ENCODE measurements at regions not wholly inside any gene's neighbourhood (a gene's known extent, or its start where the extent isn't known, plus 50 kb on each side); places are given as distances from the start of the nearest gene placed in this dataset.

- Mint-ChIP-seq H3K27ac (no peak overlapping the region), H3K36me3 (ENCODE audit: low read depth) (no peaks in the 10 kb centered on the region), H3K4me1 (ENCODE audit: low read depth) (no peaks in the 10 kb centered on the region), H3K9me3 (peaks cover 1% of the 10 kb centered on the region), H3K27me3 (no peaks in the 10 kb centered on the region), H3K4me3 (no peak overlapping the region)
- intact Hi-C loops (cut with DNase I, micrococcal nuclease), result no loop called here
- DNase-seq, result no peak
- no peak for TF ChIP-seq CTCF (IDR thresholded peaks at IDR 0.05)
- H3K9me3 ChIP-seq (ENCODE audit: control insufficient read depth in 1 of 2, insufficient read depth in 1 of 2, low read length in 2 of 2), result no peaks in the 10 kb centered on the region
- no peaks in the 10 kb centered on the region for H3K4me1 ChIP-seq (ENCODE audit: insufficient read depth, low read length)
- ATAC-seq (ENCODE audit: poor library complexity), result no peak
- POLR2A ChIA-PET, result no interaction called here
- CTCF ChIA-PET, result no interaction called here
- H3K27ac ChIP-seq (ENCODE audit: low read depth in 1 of 2, low read length in 2 of 2), result no peak overlapping the region
- no peak overlapping the region for H3K4me3 ChIP-seq (ENCODE audit: low read length)
- H3K27me3 ChIP-seq (ENCODE audit: control insufficient read depth in 1 of 2, insufficient read depth in 2 of 2, low read length in 2 of 2), result no peaks in the 10 kb centered on the region
- H3K36me3 ChIP-seq (ENCODE audit: insufficient read depth, low read length), result no peaks in the 10 kb centered on the region
Measured at GRCh38 chr7:52061666-52062065, 745.1 kb upstream of the COBL start.

- CTCF ChIA-PET, result no interaction called here
- DNase-seq (no peak), ATAC-seq (ENCODE audit: poor library complexity) (no peak)
- H3K27me3 Mint-ChIP-seq, result no peaks in the 10 kb centered on the region
- Histone ChIP-seq H3K4me3 (ENCODE audit: low read length) (no peak overlapping the region), H3K36me3 (ENCODE audit: insufficient read depth, low read length) (no peaks in the 10 kb centered on the region), H3K4me1 (ENCODE audit: insufficient read depth, low read length) (no peaks in the 10 kb centered on the region), H3K27me3 (ENCODE audit: control insufficient read depth in 1 of 2, insufficient read depth in 2 of 2, low read length in 2 of 2) (no peaks in the 10 kb centered on the region), H3K9me3 (ENCODE audit: control insufficient read depth in 1 of 2, insufficient read depth in 1 of 2, low read length in 2 of 2) (peaks cover 0 to 4% of the 10 kb centered on the region in 2 experiments), H3K27ac (ENCODE audit: low read depth in 1 of 2, low read length in 2 of 2) (no peak overlapping the region)
- intact Hi-C loops (cut with DNase I, micrococcal nuclease), result no loop called here
- peaks cover 3% of the 10 kb centered on the region for H3K9me3 Mint-ChIP-seq
- no peak for TF ChIP-seq CTCF (IDR thresholded peaks at IDR 0.05)
- POLR2A ChIA-PET, result no interaction called here
- no peak overlapping the region for H3K4me3 Mint-ChIP-seq
- H3K4me1 Mint-ChIP-seq (ENCODE audit: low read depth), result no peaks in the 10 kb centered on the region
- H3K36me3 Mint-ChIP-seq (ENCODE audit: low read depth), result no peaks in the 10 kb centered on the region
- no peak overlapping the region for H3K27ac Mint-ChIP-seq
Measured at GRCh38 chr7:52053525-52053924, 736.9 kb upstream of the COBL start.

GRCh38 chr7:52030722-52031121 is 714.1 kb upstream of the COBL start:
- no peaks in the 10 kb centered on the region for H3K27me3 Mint-ChIP-seq
- DNase-seq, result no peak
- no peaks in the 10 kb centered on the region for H3K4me1 Mint-ChIP-seq (ENCODE audit: low read depth)
- POLR2A ChIA-PET, result no interaction called here
- TF ChIP-seq CTCF (IDR thresholded peaks at IDR 0.05), result no peak
- H3K27ac Mint-ChIP-seq, result no peak overlapping the region
- H3K27ac ChIP-seq (ENCODE audit: low read depth in 1 of 2, low read length in 2 of 2), result no peak overlapping the region
- CTCF ChIA-PET, result no interaction called here
- no peaks in the 10 kb centered on the region for H3K36me3 Mint-ChIP-seq (ENCODE audit: low read depth)
- no peak overlapping the region for H3K4me3 Mint-ChIP-seq
- intact Hi-C loops (cut with DNase I, micrococcal nuclease), result no loop called here
- H3K27me3 ChIP-seq (ENCODE audit: control insufficient read depth in 1 of 2, insufficient read depth in 2 of 2, low read length in 2 of 2), result no peaks in the 10 kb centered on the region
- peaks cover 2% of the 10 kb centered on the region for H3K9me3 Mint-ChIP-seq
- no peaks in the 10 kb centered on the region for H3K4me1 ChIP-seq (ENCODE audit: insufficient read depth, low read length)
- no peak overlapping the region for H3K4me3 ChIP-seq (ENCODE audit: low read length)
- no peak for ATAC-seq (ENCODE audit: poor library complexity)
- H3K36me3 ChIP-seq (ENCODE audit: insufficient read depth, low read length), result no peaks in the 10 kb centered on the region
- H3K9me3 ChIP-seq (ENCODE audit: control insufficient read depth in 1 of 2, insufficient read depth in 1 of 2, low read length in 2 of 2), result peaks cover 0 to under 1% of the 10 kb centered on the region in 2 experiments

Measured in CD4-positive, alpha-beta T cell (primary cell).